PC-3 (cell line): ENCODE measurements at regions not wholly inside any gene's neighbourhood (a gene's known extent, or its start where the extent isn't known, plus 50 kb on each side); places are given as distances from the start of the nearest gene placed in this dataset.

Experiments used
- ATAC-seq: fragments of 200-7000 bp; cut with Tn5 transposase; 2 replicates; pipeline ENCODE4 v1.9.1; 2020; ENCODE audit warnings: mild to moderate bottlenecking, moderate library complexity
- BruUV-seq: library from RNA; stranded (reverse); fragments of 400-500 nt; replicated peaks from 2 replicates; lab custom pipeline; 2021; lab: Mats Ljungman, UMichigan
- CTCF ChIA-PET: fragments of 300-600 bp; sonication (Branson Sonifier 250); formaldehyde crosslinking; loops from one replicate; lab custom pipeline; 2022; ENCODE audit warnings: antibody characterized with exemption; lab: Charles Lee
- POLR2A ChIA-PET: fragments of 300-600 bp; sonication (Branson Sonifier 250); formaldehyde crosslinking; loops from one replicate; lab custom pipeline; 2022; ENCODE audit warnings: antibody characterized with exemption; ENCODE audit not compliant: unreplicated experiment; lab: Charles Lee
- DNase-seq: peaks from one replicate; pipeline ENCODE4 v3.0.0-alpha.2; 2015
- H2AFZ ChIP-seq: fragments of 300-600 bp; sonication (generic); 2 replicates; pipeline ENCODE4 v1.6.0; 2016; ENCODE audit warnings: antibody characterized with exemption, low read length
- H3F3A ChIP-seq: fragments of 300-600 bp; sonication (generic); one replicate; pipeline ENCODE4 v1.6.0; 2017; ENCODE audit warnings: antibody characterized with exemption, low read length, control low read depth, mild to moderate bottlenecking; ENCODE audit not compliant: unreplicated experiment
- H3K27ac ChIP-seq: fragments of 300-600 bp; sonication (generic); 2 replicates; pipeline ENCODE4 v1.5.1; 2016; ENCODE audit warnings: mild to moderate bottlenecking, low read length
- H3K27me3 ChIP-seq: fragments of 300-600 bp; sonication (generic); 2 replicates; pipeline ENCODE4 v1.6.1; 2016; ENCODE audit warnings: low read length, mixed read lengths
- H3K36me3 ChIP-seq: fragments of 300-600 bp; sonication (generic); 2 replicates; pipeline ENCODE4 v1.6.1; 2016; ENCODE audit warnings: low read depth, mixed run types, low read length, mixed read lengths
- H3K4me1 ChIP-seq: fragments of 300-600 bp; sonication (generic); 2 replicates; pipeline ENCODE4 v1.5.1; 2016; ENCODE audit warnings: low read length; ENCODE audit not compliant: insufficient read depth
- H3K4me2 ChIP-seq: fragments of 300-600 bp; sonication (generic); 2 replicates; pipeline ENCODE4 v1.6.0; 2016; ENCODE audit warnings: low read length
- H3K4me3 ChIP-seq: fragments of 300-600 bp; sonication (generic); 2 replicates; pipeline ENCODE4 v1.5.1; 2016; ENCODE audit warnings: mild to moderate bottlenecking, low read length, mixed read lengths
- H3K79me2 ChIP-seq: fragments of 300-600 bp; sonication (generic); 2 replicates; pipeline ENCODE4 v1.6.1; 2017; ENCODE audit warnings: low read length, mixed read lengths
- H3K9ac ChIP-seq: fragments of 300-600 bp; sonication (generic); 2 replicates; pipeline ENCODE4 v1.6.0; 2016; ENCODE audit warnings: mild to moderate bottlenecking, low read length
- H3K9me2 ChIP-seq: fragments of 300-600 bp; sonication (generic); replicated peaks from 2 replicates; pipeline ENCODE4 v1.6.1; 2016; ENCODE audit warnings: mixed run types, low read length, mixed read lengths
- H3K9me3 ChIP-seq: fragments of 300-600 bp; sonication (generic); 2 replicates; pipeline ENCODE4 v1.6.1; 2016; ENCODE audit warnings: low read length, mixed read lengths
- H4K20me1 ChIP-seq: fragments of 300-600 bp; sonication (generic); 2 replicates; pipeline ENCODE4 v1.6.1; 2016; ENCODE audit warnings: low read length, mixed read lengths
- EZH2 ChIP-seq: fragments of 300-600 bp; sonication (generic); IDR thresholded peaks from one replicate; pipeline ENCODE4 v1.6.1; 2017; ENCODE audit warnings: antibody characterized with exemption, mild to moderate bottlenecking, low read length; ENCODE audit not compliant: unreplicated experiment
- EZH2phosphoT487 ChIP-seq: fragments of 300-600 bp; sonication (generic); IDR thresholded peaks from 2 replicates; pipeline ENCODE4 v1.6.1; 2018; ENCODE audit warnings: mild to moderate bottlenecking, antibody characterized with exemption, low read length, borderline replicate concordance
- intact Hi-C: fragments of 100-400 bp; cut with micrococcal nuclease; formaldehyde crosslinking; loops from 2 replicates; pipeline ENCODE4 v1.9.0; 2023
- TF ChIP-seq, protein P1 (sequence below): fragments of 300-600 bp; sonication (generic); conservative IDR thresholded peaks from 2 replicates; pipeline ENCODE4 v1.5.1; 2017; ENCODE audit warnings: antibody characterized with exemption, low read depth, mild to moderate bottlenecking, low read length

DNA sequence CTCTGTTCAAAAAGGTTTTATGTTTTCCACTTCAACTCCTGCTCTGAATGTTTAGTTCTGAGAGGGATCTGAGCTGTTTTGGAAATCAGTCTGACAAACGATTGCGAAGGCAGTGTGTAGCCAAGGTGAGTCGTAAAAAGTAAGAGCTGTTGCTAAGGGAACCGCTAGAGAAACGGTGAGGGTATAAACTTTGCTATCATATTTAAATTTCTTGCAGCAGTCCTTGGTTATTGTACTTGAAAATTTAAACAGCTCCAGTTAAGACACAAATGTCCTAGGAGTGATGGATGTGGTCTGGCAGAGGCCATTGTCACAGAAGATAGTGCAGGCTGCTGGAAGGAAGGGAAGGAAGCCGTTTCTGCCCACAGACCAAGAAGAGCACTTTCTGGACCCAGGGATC, 64.9 kb upstream of the CITED2 start:
- no peaks in the 10 kb centered on the region for H4K20me1 ChIP-seq
- no peaks in the 10 kb centered on the region for H3K9me2 ChIP-seq
- no peaks in the 10 kb centered on the region for H3K27me3 ChIP-seq
- H3K36me3 ChIP-seq: no peaks in the 10 kb centered on the region
- H3K9ac ChIP-seq: no peak overlapping the region
- H3K4me3 ChIP-seq: no peak overlapping the region
- no peak overlapping the region for H3K4me2 ChIP-seq
- peak; percentile 37; the same call in 1 of the 2 replicates for ATAC-seq
- peak; percentile 19 for DNase-seq
- TF ChIP-seq, protein P1, sequence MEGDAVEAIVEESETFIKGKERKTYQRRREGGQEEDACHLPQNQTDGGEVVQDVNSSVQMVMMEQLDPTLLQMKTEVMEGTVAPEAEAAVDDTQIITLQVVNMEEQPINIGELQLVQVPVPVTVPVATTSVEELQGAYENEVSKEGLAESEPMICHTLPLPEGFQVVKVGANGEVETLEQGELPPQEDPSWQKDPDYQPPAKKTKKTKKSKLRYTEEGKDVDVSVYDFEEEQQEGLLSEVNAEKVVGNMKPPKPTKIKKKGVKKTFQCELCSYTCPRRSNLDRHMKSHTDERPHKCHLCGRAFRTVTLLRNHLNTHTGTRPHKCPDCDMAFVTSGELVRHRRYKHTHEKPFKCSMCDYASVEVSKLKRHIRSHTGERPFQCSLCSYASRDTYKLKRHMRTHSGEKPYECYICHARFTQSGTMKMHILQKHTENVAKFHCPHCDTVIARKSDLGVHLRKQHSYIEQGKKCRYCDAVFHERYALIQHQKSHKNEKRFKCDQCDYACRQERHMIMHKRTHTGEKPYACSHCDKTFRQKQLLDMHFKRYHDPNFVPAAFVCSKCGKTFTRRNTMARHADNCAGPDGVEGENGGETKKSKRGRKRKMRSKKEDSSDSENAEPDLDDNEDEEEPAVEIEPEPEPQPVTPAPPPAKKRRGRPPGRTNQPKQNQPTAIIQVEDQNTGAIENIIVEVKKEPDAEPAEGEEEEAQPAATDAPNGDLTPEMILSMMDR: no peak
- H2AFZ ChIP-seq: no peak overlapping the region
- intact Hi-C loops: no loop called here
- no peaks in the 10 kb centered on the region for H3K79me2 ChIP-seq
- ChIA-PET CTCF (no interaction called here), POLR2A (no interaction called here)
- H3K4me1 ChIP-seq: peaks cover 14% of the 10 kb centered on the region
- BruUV-seq: no TSS peak
- H3F3A ChIP-seq: no peaks in the 10 kb centered on the region
- no peaks in the 10 kb centered on the region for H3K9me3 ChIP-seq
- H3K27ac ChIP-seq: no peak overlapping the region

DNA sequence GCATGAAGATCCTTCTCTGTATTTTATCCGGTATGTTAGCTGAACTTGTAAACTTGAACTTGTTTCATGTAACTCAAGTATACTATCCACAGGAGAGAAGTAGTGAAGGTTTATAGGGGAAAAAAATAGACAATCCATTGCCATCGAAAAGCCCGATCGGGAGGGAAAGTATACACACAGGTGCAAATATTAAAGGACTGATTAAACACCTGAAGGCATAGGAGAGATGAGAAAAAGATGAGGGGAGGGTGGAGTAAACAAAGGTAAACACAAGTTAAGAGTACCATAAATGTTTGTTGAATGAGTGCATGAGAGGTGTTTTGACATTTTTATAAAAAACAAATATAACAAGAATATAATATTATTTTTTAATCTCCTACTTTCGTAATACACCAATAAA, 64.3 kb upstream of the CITED2 start:
- no peaks in the 10 kb centered on the region for H3K9me3 ChIP-seq
- no peak for ATAC-seq
- H4K20me1 ChIP-seq: no peaks in the 10 kb centered on the region
- H2AFZ ChIP-seq: no peak overlapping the region
- H3K4me1 ChIP-seq: peaks cover 14% of the 10 kb centered on the region
- H3K9me2 ChIP-seq: no peaks in the 10 kb centered on the region
- no peak overlapping the region for H3K9ac ChIP-seq
- CTCF ChIA-PET: no interaction called here
- TF ChIP-seq, protein P1: no peak
- TF ChIP-seq EZH2phosphoT487 (no peak), EZH2 (no peak)
- H3K27ac ChIP-seq: no peak overlapping the region
- H3K4me2 ChIP-seq: no peak overlapping the region
- intact Hi-C loops: no loop called here
- no peaks in the 10 kb centered on the region for H3K79me2 ChIP-seq
- no peaks in the 10 kb centered on the region for H3F3A ChIP-seq
- POLR2A ChIA-PET: no interaction called here
- H3K27me3 ChIP-seq: no peaks in the 10 kb centered on the region
- H3K4me3 ChIP-seq: no peak overlapping the region
- no TSS peak for BruUV-seq
- no peaks in the 10 kb centered on the region for H3K36me3 ChIP-seq
- no peak for DNase-seq

DNA sequence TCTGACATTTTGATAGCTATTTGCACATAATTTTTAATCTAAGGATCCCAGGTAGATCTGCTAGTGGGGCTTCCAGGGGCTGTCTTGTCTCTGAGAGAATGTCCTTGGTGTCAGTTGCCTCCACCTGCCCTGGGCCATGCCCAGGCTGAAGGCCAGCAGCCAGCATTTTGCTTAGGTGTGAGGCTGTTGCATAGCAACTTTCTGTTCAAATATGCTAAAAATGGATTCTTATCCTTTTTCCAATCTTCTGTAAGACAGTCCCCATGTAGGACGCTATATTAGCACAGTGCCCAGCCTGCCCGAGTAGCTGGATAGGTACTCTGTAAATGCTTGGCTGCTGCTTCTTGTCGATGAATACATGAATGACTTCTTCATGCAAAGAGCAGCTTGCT, 62.5 kb upstream of the CITED2 start:
- Histone ChIP-seq H3K27me3 (no peaks in the 10 kb centered on the region), H3K4me3 (no peak overlapping the region), H3K9ac (no peak overlapping the region), H3K27ac (peak overlapping the region; percentile 56), H3K4me2 (peak overlapping the region; percentile 35), H3K9me2 (no peaks in the 10 kb centered on the region), H3K9me3 (no peaks in the 10 kb centered on the region), H2AFZ (no peak overlapping the region), H3K36me3 (no peaks in the 10 kb centered on the region), H4K20me1 (no peaks in the 10 kb centered on the region), H3K79me2 (no peaks in the 10 kb centered on the region), H3F3A (no peaks in the 10 kb centered on the region), H3K4me1 (peaks cover 14% of the 10 kb centered on the region)
- CTCF ChIA-PET: no interaction called here
- no peak for ATAC-seq
- intact Hi-C loops: no loop called here
- no peak for DNase-seq
- POLR2A ChIA-PET: no interaction called here
- BruUV-seq: no TSS peak
- TF ChIP-seq, protein P1: no peak
- TF ChIP-seq EZH2: no peak
- no peak for TF ChIP-seq EZH2phosphoT487
